Testis (tissue), 2 donors: ENCODE measurements at regions not wholly inside any gene's neighbourhood (a gene's known extent, or its start where the extent isn't known, plus 50 kb on each side); places are given as distances from the start of the nearest gene placed in this dataset.

Experiments used
- DNase-seq: peaks from one replicate; pipeline ENCODE4 v3.0.0-alpha.2; 2019
- H3K27ac ChIP-seq, 2 donors: fragments of 200-600 bp; sonication (generic); one replicate each; pipeline ENCODE4 v1.5.1; 2019
- H3K27me3 ChIP-seq: fragments of 200-600 bp; sonication (generic); one replicate; pipeline ENCODE4 v1.5.1; 2019
- H3K36me3 ChIP-seq: fragments of 200-600 bp; sonication (generic); one replicate; pipeline ENCODE4 v1.5.1; 2017; ENCODE audit warnings: low read depth; ENCODE audit errors: missing control alignments
- H3K4me1 ChIP-seq: fragments of 200-600 bp; sonication (generic); one replicate; pipeline ENCODE4 v1.5.1; 2019
- H3K4me3 ChIP-seq, 2 donors: fragments of 200-600 bp; sonication (generic); one replicate each; pipeline ENCODE4 v1.5.1; 2017 to 2019
- H3K9me3 ChIP-seq: fragments of 200-600 bp; sonication (generic); one replicate; pipeline ENCODE4 v1.5.1; 2017
- POLR2A ChIP-seq: fragments of 450-650 bp; IDR thresholded peaks from one replicate; pipeline ENCODE4 v1.6.1; 2017; ENCODE audit warnings: antibody characterized with exemption, mild to moderate bottlenecking, moderate library complexity
- WGBS, 2 donors: methylation state at CpG; one replicate each; pipeline ENCODE4 v1.1.5; 2018; 5-methylcytosine and 5-hydroxymethylcytosine counted together
- intact Hi-C: fragments of 100-400 bp; cut with DNase I; formaldehyde crosslinking; loops from one replicate; pipeline ENCODE4 v1.15.1; 2023; ENCODE audit warnings: low total_unique reads
- TF ChIP-seq, protein P1 (sequence below), 3 experiments: fragments of 450-650 bp in 2 of 3; fragments of 200-600 bp in 1 of 3; sonication (generic) in 1 of 3; IDR thresholded peaks; one replicate each; pipeline ENCODE4 v1.5.1; 2016 to 2019; ENCODE audit warnings: antibody characterized with exemption in 3 of 3, mild to moderate bottlenecking in 2 of 3, moderate library complexity in 1 of 3

DNA sequence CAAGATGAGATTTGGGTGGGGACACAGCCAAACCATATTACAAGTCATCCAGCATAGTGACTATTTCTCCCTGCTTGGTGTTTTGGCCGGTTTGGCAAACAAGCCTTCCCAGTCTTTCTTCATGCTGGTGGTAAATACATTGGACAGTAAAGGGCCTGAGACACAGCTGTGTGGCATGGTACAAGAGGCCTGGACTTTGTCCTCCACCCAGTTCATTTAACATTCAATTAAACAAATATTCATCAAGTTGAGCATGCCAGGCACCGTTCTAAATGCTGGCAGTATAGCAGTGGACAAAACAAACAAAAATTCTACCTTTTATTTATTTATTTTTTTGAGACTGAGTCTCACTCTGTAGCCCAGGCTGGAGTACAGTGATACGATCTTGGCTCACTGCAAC, 62.7 kb upstream of the SLC28A3 start:
- WGBS, 2 donors = 94 to 100% methylated on average over 3 of the region's 3 CpGs
- no peak for TF ChIP-seq POLR2A
- TF ChIP-seq, protein P1, sequence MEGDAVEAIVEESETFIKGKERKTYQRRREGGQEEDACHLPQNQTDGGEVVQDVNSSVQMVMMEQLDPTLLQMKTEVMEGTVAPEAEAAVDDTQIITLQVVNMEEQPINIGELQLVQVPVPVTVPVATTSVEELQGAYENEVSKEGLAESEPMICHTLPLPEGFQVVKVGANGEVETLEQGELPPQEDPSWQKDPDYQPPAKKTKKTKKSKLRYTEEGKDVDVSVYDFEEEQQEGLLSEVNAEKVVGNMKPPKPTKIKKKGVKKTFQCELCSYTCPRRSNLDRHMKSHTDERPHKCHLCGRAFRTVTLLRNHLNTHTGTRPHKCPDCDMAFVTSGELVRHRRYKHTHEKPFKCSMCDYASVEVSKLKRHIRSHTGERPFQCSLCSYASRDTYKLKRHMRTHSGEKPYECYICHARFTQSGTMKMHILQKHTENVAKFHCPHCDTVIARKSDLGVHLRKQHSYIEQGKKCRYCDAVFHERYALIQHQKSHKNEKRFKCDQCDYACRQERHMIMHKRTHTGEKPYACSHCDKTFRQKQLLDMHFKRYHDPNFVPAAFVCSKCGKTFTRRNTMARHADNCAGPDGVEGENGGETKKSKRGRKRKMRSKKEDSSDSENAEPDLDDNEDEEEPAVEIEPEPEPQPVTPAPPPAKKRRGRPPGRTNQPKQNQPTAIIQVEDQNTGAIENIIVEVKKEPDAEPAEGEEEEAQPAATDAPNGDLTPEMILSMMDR (IDR thresholded peaks at IDR 0.05) = no peak

DNA sequence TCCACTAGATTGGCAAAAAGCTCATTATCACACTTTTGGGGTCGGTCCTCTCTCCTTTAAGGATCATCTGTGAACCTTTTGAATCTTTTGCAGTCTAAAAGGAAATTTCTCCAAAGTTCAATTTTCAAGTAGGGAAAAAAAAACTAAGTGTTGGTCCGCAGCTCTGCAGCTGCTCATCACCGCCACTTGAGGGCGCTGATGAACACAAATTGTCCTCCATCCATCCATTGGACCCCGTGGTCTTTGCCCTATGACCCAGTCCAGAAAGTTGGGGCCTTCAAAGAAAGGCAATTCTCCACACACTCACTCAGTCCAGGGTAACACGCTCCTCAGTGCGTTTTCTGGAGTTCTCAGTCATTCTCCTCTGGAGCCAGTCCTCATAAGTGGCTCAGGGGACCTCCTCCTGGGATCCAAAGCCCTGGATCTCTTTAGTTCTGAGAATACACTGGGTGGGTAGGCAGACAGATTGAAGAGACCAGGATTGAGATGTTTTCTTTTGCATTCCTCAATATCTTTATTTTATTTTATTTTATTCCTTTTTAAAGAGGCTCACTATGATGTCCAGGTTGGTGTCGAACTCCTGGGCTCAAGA, 63.6 kb upstream of the SLC28A3 start:
- no peak overlapping the region for H3K27ac ChIP-seq
- no peaks in the 10 kb centered on the region for H3K36me3 ChIP-seq
- H3K4me3 ChIP-seq = no peak overlapping the region
- H3K9me3 ChIP-seq = no peaks in the 10 kb centered on the region
- 45 to 48% methylated on average over 8 of the region's 8 CpGs for WGBS, 2 donors
- no peaks in the 10 kb centered on the region for H3K4me1 ChIP-seq
- intact Hi-C loops = no loop called here
- no peak for TF ChIP-seq POLR2A
- TF ChIP-seq, protein P1 (IDR thresholded peaks at IDR 0.05) = peak in 2 of 3 experiments; percentile 62 to 73
- H3K27me3 ChIP-seq = no peaks in the 10 kb centered on the region
- peak; percentile 37 for DNase-seq

More for the DNA sequence above, 62.7 kb upstream of the SLC28A3 start:
- Histone ChIP-seq H3K4me3 (no peak overlapping the region), H3K36me3 (no peaks in the 10 kb centered on the region), H3K27me3 (no peaks in the 10 kb centered on the region), H3K9me3 (no peaks in the 10 kb centered on the region), H3K27ac (no peak overlapping the region), H3K4me1 (no peaks in the 10 kb centered on the region)
- intact Hi-C loops = no loop called here
- no peak for DNase-seq

DNA sequence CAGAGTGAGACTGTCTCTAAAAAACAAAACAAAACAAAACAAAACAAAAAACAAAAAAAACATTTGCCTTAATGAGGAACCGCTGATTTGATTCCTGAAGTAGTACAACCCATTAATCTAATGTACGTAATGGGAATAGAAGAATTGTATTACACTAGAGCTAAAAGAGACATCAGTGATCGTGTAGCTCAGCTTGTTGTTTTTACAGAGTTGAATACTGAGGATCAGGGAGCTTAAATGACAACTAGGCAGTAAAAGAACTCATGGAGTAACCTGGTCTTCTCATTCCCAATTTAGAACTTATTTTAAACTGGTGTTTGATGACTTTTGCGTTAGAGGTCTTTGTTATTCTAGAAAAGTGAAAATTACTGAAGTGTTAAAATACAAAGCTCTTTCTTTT, 65.1 kb upstream of the SLC28A3 start:
- H3K9me3 ChIP-seq = no peaks in the 10 kb centered on the region
- no peaks in the 10 kb centered on the region for H3K36me3 ChIP-seq
- no peak overlapping the region for H3K27ac ChIP-seq
- no peak for DNase-seq
- H3K4me1 ChIP-seq = no peaks in the 10 kb centered on the region
- no peak for TF ChIP-seq POLR2A
- TF ChIP-seq, protein P1 (IDR thresholded peaks at IDR 0.05) = no peak
- intact Hi-C loops = no loop called here
- H3K27me3 ChIP-seq = no peaks in the 10 kb centered on the region
- H3K4me3 ChIP-seq = no peak overlapping the region
- WGBS, 2 donors = 86 to 89% methylated on average over 4 of the region's 4 CpGs

DNA sequence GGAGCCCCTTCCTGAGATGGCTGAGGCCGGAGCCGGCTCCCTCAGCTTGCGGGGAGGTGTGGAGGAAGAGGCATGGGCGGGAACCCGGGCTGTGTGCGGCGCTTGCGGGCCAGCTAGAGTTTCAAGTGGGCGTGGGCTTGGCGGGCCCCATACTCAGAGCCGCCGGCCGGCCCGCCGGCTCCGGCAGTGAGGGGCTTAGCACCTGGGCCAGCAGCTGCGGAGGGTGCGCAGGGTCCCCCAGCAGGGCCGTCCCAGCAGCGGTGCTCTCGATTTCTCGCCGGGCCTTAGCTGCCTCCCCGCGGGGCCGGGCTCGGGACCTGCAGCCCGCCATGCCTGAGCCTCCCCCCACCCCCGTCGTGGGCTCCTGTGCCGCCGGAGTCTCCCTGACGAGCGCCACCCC, 67.9 kb upstream of the SLC28A3 start:
- 83 to 84% methylated on average over 7 to 34 of the region's 34 CpGs for WGBS, 2 donors
- H3K9me3 ChIP-seq = no peaks in the 10 kb centered on the region
- no peaks in the 10 kb centered on the region for H3K36me3 ChIP-seq
- no peaks in the 10 kb centered on the region for H3K27me3 ChIP-seq
- intact Hi-C loops = no loop called here
- H3K4me1 ChIP-seq = no peaks in the 10 kb centered on the region
- no peak for TF ChIP-seq POLR2A
- TF ChIP-seq, protein P1 (IDR thresholded peaks at IDR 0.05) = no peak
- no peak overlapping the region for H3K27ac ChIP-seq
- no peak for DNase-seq
- peak overlapping the region; percentile 40 to 50 for H3K4me3 ChIP-seq

DNA sequence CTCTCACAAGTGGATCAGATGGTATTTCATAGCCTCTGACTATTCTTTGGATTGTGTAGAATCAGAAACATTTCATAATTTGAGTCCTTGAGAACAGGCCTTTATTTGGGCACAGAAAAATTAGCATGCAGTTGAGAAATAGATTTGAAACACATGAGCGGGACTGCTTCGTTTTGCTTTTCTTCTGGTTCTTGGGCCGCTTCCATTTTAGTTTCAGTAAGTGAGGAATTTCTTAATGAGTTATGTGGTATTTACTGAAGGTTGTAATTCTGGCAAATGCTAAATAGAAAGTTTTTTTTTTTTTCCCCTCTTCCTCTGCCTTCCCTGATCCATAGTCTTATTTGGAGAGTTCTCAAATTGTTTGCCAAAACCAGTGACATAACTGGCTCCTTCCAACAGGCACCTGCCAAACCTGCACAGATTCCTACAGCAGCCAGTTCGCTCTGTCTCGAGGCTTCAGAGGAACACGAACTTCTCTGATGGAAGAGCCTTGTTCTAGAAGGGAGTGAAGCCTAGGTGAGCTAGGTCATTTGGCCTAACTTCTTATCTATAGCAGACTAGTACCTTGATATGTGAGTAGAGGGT, 71.2 kb upstream of the SLC28A3 start:
- H3K27me3 ChIP-seq = no peaks in the 10 kb centered on the region
- TF ChIP-seq POLR2A = no peak
- TF ChIP-seq, protein P1 (IDR thresholded peaks at IDR 0.05) = no peak
- DNase-seq = no peak

More for the DNA sequence above, 71.2 kb upstream of the SLC28A3 start:
- intact Hi-C loops = no loop called here
- Histone ChIP-seq H3K36me3 (no peaks in the 10 kb centered on the region), H3K9me3 (no peaks in the 10 kb centered on the region), H3K27ac (no peak overlapping the region), H3K4me3 (no peak overlapping the region), H3K4me1 (no peaks in the 10 kb centered on the region)
- WGBS, 2 donors = 52 to 56% methylated on average over 6 of the region's 6 CpGs
